ENCODE measurements at regions not wholly inside any gene's neighbourhood (a gene's known extent, or its start where the extent isn't known, plus 50 kb on each side); places are given as distances from the start of the nearest gene placed in this dataset.

GRCh38 chr6:142700671-142701312 lies 244.2 kb downstream of the HIVEP2 start:
- Histone ChIP-seq H3K4me3 (no peak overlapping the region), H3K9me3 (no peaks in the 10 kb centered on the region), H3K4me1 (peaks cover 0 to 78% (median 5%) of the 10 kb centered on the region in 12 donors), H3K27me3 (no peaks in the 10 kb centered on the region), H3K36me3 (no peaks in the 10 kb centered on the region), H3K27ac (peak overlapping the region in 1 of 12 donors; percentile 84)
- 77 to 82% (median 78%) methylated on average over 7 of the region's 7 CpGs for WGBS, 4 donors
- intact Hi-C loops (cut with DNase I): no loop called here
- peak in 2 of 4 donors; percentile 11 to 30 for ATAC-seq
- TF ChIP-seq POLR2A (IDR thresholded peaks at IDR 0.05): no peak
- TF ChIP-seq, protein P1, sequence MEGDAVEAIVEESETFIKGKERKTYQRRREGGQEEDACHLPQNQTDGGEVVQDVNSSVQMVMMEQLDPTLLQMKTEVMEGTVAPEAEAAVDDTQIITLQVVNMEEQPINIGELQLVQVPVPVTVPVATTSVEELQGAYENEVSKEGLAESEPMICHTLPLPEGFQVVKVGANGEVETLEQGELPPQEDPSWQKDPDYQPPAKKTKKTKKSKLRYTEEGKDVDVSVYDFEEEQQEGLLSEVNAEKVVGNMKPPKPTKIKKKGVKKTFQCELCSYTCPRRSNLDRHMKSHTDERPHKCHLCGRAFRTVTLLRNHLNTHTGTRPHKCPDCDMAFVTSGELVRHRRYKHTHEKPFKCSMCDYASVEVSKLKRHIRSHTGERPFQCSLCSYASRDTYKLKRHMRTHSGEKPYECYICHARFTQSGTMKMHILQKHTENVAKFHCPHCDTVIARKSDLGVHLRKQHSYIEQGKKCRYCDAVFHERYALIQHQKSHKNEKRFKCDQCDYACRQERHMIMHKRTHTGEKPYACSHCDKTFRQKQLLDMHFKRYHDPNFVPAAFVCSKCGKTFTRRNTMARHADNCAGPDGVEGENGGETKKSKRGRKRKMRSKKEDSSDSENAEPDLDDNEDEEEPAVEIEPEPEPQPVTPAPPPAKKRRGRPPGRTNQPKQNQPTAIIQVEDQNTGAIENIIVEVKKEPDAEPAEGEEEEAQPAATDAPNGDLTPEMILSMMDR (IDR thresholded peaks at IDR 0.05): no peak
- DNase-seq: no peak
